NCI-H1092 treated with DMSO at 0.1 percent for 48 hours (cell line): ENCODE measurements at regions not wholly inside any gene's neighbourhood (a gene's known extent, or its start where the extent isn't known, plus 50 kb on each side); places are given as distances from the start of the nearest gene placed in this dataset.

Experiments used
- DNase-seq: peaks from one replicate; lab custom pipeline; 2025; lab: John Stamatoyannopoulos, UW

DNA sequence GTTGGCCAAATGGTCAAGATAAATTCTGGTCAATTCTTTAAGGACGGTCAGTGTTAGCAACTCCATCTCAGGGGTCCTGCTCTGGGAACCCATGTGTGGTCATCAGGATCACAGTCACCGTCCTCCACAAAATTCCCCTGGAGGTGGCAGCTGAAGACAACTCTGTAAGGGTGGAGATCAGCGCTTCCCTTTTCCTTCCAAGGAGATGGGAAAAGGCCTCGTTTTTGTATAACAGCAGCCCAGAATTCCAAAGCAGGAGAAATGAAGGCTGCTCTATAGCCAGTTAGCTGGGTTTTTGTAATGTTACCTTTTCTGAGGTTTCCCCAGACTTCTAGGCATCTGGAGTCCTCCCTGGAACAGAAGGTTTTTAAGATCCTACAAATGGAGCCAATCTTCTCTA, 334.8 kb downstream of the MYCN start:
- DNase-seq: no peak

GRCh38 chr2:16273111-16273510, 332.8 kb downstream of the MYCN start:
- no peak for DNase-seq

DNA sequence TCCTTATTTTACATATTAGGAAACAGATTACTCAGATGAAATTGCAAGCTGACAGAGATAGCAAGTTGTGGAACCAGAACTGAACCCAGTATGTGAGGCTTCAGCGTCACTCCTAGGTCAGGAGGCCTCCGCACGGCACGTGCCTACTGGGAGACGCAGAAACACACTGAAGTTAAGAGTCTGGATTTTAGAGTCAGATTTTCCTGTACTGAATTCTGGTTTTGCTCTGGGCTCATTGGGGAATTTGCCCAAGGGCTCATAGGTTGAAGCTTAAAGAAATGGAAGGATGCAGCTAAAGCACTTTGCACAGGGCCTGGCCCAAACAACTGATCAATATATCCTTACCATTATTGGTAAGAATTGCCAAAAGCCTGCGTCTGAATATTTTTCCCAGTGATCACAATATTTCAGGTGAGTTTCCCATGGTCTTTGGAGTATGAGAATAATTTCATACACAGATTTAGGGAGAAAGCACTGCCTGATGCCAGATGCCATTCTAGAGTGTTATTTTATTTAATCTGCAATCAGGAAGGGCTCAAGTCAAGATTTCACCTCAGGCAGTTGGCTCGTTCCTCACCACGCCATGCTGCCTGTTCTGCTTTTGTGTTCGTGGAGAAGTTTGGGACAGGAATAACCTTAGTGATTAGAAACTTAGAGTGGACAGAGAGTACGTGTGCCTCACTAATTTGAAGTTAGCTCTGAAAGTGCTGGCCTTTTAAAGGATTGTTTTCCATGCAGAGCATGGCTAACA, 331.9 kb downstream of the MYCN start:
- no peak for DNase-seq

- no peak for DNase-seq
Measured at GRCh38 chr2:16271231-16271896, 331.0 kb downstream of the MYCN start.

GRCh38 chr2:16270441-16270840, 330.1 kb downstream of the MYCN start:
- DNase-seq: no peak

DNA sequence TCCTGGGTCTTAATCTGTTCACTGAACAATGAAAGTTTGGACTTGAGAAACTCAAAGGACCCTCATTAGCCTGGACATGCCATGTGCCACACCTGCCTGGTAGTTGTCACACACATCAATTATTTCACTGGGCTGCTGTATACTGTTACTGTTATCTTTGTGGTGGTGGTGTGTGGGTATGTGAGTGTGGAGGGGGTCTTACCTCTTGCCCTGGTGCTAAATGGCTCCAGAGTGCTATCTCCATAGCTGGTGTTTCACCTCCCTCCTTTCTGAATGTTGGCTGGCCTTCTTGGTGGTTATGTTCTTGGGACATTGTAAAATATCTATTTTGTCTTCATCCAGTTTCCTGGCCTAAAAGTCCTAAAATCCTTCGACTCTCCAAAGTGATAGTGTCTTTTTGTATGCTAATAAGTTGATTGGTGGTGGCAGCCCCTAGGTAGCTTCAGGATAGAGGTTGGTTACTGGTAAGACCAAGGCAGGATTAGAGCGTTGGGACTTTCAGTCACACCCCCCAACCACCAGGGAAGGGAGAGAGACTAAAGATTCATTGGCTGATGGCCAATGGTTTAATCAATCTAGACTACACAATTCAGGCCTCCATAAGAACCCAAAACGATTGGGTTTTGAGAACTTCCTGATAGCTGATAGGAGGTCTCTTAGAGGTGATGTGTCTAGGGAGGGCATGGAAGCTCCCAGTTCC, 328.1 kb downstream of the MYCN start:
- DNase-seq: no peak

- no peak for DNase-seq
Measured at GRCh38 chr2:16266571-16266970, 326.2 kb downstream of the MYCN start.

GRCh38 chr2:16264931-16265540, 324.7 kb downstream of the MYCN start:
- no peak for DNase-seq

GRCh38 chr2:16264491-16264890, 324.1 kb downstream of the MYCN start:
- no peak for DNase-seq

DNA sequence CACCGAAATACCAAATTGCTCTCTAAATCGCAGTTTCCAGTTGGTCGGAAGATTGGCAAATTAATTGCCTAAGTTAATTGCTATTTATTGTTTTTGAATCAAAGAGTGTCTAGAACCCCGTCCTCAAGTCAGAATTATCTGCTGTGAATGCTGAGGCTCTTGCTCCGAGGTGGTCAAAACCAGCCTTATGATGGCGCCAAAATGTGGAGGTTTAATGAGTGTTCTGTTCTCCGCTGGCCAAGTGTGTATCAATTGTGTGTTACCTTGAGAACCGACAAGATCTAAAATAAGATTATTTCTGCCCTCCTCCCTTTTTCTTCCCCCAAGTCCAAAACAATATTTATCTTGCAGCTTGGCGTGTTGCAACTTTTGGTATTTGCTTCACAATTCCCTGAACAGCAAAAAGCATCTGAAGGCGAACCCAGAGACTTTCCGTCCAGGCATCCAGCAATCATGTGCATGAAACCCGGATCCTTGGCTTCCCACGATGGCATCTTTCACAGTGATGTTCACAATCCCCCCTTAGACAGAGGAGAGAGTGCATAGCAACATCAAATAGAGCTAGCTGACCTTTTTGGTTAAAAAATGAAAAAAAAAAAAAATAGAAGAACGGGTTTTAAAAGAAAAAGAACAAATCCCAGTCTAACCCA, 323.0 kb downstream of the MYCN start:
- DNase-seq: no peak

- DNase-seq: no peak
Measured at GRCh38 chr2:16262526-16263178, 322.3 kb downstream of the MYCN start.

DNA sequence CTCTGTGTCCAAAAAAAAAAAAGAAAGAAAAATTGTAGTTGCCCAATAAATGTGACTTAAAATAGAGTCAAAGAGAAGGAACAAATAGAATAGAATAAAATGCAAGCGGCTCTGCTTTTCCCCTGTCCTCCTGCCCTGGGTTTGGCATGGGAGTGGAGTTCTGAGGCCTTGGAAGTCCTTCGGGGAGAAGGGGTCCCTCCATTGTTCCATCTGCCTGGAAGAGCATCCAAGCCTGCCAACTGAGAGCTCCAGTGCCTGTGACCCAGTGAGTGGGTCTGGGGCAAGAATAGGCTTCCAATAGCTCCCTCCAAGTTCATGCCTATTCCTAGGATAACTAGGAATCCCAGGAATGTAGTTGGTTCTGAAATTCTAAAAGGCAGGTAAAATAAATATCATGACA, 321.4 kb downstream of the MYCN start:
- no peak for DNase-seq

DNA sequence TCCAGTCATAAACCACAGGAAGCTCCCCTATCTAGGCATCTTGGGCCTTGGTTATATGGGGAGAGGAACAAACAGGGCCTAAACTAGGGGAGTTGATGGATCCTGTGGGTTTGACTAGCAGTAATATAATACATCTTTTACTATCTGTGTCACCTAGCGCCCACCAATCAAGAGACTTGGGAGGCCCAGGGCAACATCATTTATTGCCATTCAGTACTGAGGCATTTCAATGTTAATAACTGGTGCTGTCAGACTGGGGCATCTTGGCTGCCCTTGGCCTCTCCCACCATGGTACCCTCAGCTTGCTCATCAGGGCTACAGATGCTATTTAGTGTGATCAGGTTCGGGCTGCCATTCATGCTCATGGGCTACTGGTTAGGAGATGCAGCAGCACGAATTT, 320.7 kb downstream of the MYCN start:
- no peak for DNase-seq

DNA sequence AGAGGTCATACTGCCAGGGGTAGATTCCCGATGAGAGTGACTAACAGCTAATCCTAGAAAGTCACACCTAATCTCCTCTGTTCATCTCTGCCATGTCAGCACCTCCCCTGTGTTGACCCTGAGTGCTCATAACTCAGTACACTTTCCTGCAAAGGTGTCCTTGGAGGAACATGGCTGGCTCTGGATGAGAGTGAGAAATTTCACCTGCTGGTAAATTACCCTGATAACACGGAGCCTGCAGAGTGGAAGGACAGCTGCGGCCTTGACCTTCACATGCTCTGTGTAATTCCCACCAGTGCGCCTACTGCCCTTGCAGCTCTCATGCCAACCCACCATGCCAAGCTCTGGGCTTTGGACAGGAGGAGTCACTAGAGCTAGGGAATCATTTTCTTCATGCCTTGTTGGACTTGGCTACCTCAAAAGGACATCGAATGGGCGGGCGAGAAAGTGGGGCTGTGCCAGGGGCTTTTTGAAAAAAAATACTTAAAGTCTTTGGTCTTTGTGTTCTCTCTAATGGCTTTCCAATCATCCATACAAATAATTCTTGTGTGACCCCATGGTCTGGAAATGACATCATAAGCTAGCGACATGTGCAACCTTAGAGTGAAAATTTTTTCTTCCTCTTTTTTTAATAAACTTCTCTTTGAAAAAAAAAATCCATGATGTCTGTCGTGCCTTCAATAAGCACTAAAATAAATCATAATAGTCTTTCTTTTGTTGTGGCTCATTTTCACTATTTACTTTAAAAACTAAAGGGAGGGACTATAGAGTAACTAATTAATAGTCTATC, 319.9 kb downstream of the MYCN start:
- no peak for DNase-seq

GRCh38 chr2:16259010-16259409, 318.7 kb downstream of the MYCN start:
- DNase-seq: no peak

DNA sequence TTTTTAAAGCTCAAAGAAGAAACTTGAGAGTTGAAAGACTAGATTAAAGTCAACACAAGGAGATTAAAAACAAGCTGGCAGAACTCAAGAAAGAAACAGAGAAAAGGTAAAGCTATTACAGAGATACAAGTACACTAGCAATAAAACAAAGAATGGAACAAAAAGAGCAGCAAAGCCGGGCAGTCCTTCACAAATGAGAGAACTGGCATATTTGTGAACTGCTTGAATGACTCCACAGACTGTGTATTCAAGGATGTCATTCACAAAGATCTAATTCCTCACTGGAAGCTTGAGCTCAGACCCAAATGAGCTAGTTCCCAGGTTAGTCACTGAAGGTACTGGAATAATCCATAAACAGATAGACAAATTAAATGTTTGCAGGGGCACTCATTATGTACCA, 318.0 kb downstream of the MYCN start:
- no peak for DNase-seq

DNA sequence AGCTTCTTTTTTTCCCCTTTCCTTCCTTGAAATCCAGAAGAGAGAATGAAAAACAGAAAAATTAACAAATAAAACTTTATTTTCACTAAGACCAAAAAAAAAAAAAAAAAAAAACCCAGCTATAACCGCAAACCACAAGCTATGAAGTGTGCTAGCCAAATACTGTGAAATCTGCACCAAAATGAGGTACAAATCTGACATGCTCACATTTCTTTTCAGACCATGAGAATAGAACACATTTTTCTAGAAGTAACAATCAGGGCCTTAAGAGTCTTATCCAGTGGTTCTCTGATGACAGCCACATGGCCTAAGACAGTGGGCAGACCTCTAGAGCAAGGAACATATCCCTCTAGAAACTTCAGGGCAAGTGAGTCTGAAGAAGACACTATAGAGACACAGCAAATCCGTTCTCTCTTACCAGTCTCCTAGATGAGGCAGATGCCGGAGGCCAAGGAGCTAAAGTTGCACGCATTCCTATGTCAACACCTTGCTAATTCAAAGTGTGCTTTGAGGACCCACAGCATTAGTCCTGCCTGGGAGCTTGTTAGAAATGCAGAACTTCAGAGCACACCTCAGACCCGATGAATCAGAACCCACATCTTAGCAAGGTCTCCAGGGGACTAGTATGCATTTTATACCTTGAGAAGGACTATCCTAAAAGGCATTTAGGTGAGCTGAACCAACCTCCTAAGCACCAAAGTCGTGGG, 317.1 kb downstream of the MYCN start:
- DNase-seq: no peak

DNA sequence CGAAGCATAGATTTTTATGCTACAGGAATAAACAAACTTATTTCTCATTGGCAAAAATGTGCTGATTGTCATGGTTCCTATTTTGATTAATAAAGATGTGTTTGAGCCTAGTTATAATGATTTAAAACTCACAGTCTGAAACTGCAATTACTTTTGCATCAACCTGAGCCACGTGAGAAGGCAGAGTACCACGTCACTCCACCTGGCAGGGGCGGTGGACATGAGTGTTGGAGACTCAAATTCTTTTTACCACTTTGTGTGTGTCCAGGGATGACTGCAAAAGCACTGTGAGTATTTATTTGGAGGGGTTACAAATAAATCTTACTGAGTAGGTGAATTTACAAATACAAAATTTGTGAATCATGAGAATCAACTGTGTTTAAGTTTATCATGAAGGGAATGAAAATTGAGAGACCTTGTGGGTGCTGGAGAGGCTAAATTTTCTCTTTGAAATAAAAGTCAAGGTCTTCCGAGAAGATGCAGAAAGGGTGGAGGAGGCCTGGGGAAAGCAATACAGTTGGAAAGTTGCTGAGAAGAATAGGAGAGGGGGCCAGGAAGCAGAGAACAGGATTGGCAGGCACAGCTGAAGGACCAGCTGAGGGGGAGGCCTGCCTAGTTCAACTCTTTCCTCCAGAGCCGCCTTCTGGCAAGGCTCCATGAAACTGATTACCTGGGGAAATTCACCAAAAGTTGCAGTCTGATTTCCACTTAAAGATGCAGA, 316.4 kb downstream of the MYCN start:
- no peak for DNase-seq

GRCh38 chr2:16255120-16255519, 314.8 kb downstream of the MYCN start:
- DNase-seq: no peak
